C4-2B (cell line): ENCODE measurements at regions not wholly inside any gene's neighbourhood (a gene's known extent, or its start where the extent isn't known, plus 50 kb on each side); places are given as distances from the start of the nearest gene placed in this dataset.

ENCODE experiments used
- ZFX ChIP-seq: fragments of 450-650 bp; IDR thresholded peaks from 2 replicates; pipeline ENCODE4 v1.6.1; 2017
- TF ChIP-seq, protein P1 (sequence below): fragments of 450-650 bp; conservative IDR thresholded peaks from 2 replicates; pipeline ENCODE4 v1.5.1; 2017; ENCODE audit warnings: mild to moderate bottlenecking

- TF ChIP-seq, protein P1, sequence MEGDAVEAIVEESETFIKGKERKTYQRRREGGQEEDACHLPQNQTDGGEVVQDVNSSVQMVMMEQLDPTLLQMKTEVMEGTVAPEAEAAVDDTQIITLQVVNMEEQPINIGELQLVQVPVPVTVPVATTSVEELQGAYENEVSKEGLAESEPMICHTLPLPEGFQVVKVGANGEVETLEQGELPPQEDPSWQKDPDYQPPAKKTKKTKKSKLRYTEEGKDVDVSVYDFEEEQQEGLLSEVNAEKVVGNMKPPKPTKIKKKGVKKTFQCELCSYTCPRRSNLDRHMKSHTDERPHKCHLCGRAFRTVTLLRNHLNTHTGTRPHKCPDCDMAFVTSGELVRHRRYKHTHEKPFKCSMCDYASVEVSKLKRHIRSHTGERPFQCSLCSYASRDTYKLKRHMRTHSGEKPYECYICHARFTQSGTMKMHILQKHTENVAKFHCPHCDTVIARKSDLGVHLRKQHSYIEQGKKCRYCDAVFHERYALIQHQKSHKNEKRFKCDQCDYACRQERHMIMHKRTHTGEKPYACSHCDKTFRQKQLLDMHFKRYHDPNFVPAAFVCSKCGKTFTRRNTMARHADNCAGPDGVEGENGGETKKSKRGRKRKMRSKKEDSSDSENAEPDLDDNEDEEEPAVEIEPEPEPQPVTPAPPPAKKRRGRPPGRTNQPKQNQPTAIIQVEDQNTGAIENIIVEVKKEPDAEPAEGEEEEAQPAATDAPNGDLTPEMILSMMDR, result no peak
- TF ChIP-seq ZFX, result no peak
Observed at GRCh38 chr7:41175435-41175834, 527.5 kb downstream of the INHBA start.
